ENCODE measurements at regions not wholly inside any gene's neighbourhood (a gene's known extent, or its start where the extent isn't known, plus 50 kb on each side); places are given as distances from the start of the nearest gene placed in this dataset.

DNA sequence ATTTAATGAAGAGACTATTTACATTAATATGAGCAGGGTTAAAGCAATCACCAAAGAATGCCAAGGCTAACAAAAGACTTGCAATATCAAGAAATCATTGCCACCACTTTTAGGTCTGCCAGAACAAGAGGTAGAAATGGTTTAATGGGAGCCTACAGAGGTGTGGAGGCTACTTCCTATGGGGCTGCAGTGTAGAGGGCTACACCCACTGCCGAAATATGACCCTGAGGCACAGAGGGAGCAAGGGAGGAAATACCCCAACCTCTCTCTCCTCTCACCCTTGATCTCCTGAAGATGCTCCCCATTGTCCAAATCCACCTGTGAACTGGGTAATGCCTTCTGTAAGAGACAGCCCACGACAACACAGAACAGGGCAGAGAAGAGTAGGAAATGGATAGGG lies 315.4 kb downstream of the SMAD2 start:
- intact Hi-C loops (cut with micrococcal nuclease; ENCODE audit: unreplicated experiment): no loop called here
- no TSS peak for BruUV-seq (replicated peaks)
- H3K36me3 Mint-ChIP-seq (ENCODE audit: insufficient read depth, unreplicated experiment): no peaks in the 10 kb centered on the region
- DNase-seq: no peak
- TF ChIP-seq CTCF (IDR thresholded peaks at IDR 0.05; ENCODE audit: unreplicated experiment): no peak
- H3K27me3 Mint-ChIP-seq (ENCODE audit: unreplicated experiment): peaks cover 92% of the 10 kb centered on the region
- CTCF ChIA-PET: interaction anchor here (0.5 kb wide), 1 partner anchor 222 kb away, joined by 3 read pairs; no protein-coding TSS in a partner anchor
- H3K9me3 Mint-ChIP-seq (ENCODE audit: low read depth, unreplicated experiment): peaks cover 5% of the 10 kb centered on the region
- H3K4me3 Mint-ChIP-seq (ENCODE audit: low read depth, unreplicated experiment): no peak overlapping the region
- no peaks in the 10 kb centered on the region for H3K4me1 Mint-ChIP-seq (ENCODE audit: low read depth, unreplicated experiment)
- H3K27ac Mint-ChIP-seq (ENCODE audit: unreplicated experiment): no peak overlapping the region

DNA sequence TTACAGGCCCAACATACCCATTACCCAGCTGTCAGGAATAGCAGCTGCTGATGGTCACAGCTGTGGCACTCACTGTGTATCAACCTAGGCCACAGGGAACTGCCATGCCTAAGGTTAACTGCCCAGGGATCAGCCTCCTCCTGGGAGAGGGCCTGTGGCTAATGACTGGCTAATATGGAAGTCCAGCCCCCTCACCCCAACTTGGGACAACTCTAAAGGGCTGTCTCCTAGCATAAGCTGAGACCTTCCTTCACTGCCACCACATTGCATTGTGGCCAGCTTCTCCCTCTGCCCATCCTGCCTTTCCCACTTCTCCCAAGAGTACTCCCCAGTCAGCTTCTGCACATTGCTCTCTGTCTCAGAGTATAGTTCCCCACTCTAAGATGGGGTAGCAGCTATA lies 316.5 kb downstream of the SMAD2 start:
- H3K27ac Mint-ChIP-seq (ENCODE audit: unreplicated experiment): no peak overlapping the region
- H3K9me3 Mint-ChIP-seq (ENCODE audit: low read depth, unreplicated experiment): peaks cover 5% of the 10 kb centered on the region
- H3K36me3 Mint-ChIP-seq (ENCODE audit: insufficient read depth, unreplicated experiment): no peaks in the 10 kb centered on the region
- CTCF ChIA-PET: no interaction called here
- intact Hi-C loops (cut with micrococcal nuclease; ENCODE audit: unreplicated experiment): no loop called here
- no peak overlapping the region for H3K4me3 Mint-ChIP-seq (ENCODE audit: low read depth, unreplicated experiment)
- no peaks in the 10 kb centered on the region for H3K4me1 Mint-ChIP-seq (ENCODE audit: low read depth, unreplicated experiment)
- TF ChIP-seq CTCF (IDR thresholded peaks at IDR 0.05; ENCODE audit: unreplicated experiment): no peak
- peaks cover 83% of the 10 kb centered on the region for H3K27me3 Mint-ChIP-seq (ENCODE audit: unreplicated experiment)
- DNase-seq: no peak
- BruUV-seq (replicated peaks): no TSS peak

DNA sequence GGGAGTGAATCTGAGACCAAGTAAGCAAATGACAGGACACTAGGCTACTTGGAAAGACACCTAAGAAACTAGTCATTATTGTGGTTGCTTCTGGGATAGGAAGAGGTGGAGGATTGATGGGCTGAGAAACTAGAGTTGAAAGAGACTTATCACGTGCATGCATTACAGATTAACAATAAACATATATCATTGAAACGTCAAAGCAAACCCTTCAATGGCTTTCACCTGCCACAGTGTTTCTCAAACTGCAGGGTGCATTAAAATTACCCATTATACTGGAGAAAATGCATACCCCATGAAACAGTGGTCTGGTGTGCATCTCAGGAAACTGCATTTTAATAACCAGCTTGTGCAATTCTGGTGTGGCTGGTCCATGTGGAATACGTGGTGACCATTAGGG lies 318.8 kb downstream of the SMAD2 start:
- peaks cover 8% of the 10 kb centered on the region for H3K9me3 Mint-ChIP-seq (ENCODE audit: low read depth, unreplicated experiment)
- no peak overlapping the region for H3K27ac Mint-ChIP-seq (ENCODE audit: unreplicated experiment)
- no peak overlapping the region for H3K4me3 Mint-ChIP-seq (ENCODE audit: low read depth, unreplicated experiment)
- DNase-seq: no peak
- CTCF ChIA-PET: no interaction called here
- no peaks in the 10 kb centered on the region for H3K4me1 Mint-ChIP-seq (ENCODE audit: low read depth, unreplicated experiment)
- no peaks in the 10 kb centered on the region for H3K36me3 Mint-ChIP-seq (ENCODE audit: insufficient read depth, unreplicated experiment)
- peaks cover 79% of the 10 kb centered on the region for H3K27me3 Mint-ChIP-seq (ENCODE audit: unreplicated experiment)
- intact Hi-C loops (cut with micrococcal nuclease; ENCODE audit: unreplicated experiment): no loop called here
- TF ChIP-seq CTCF (IDR thresholded peaks at IDR 0.05; ENCODE audit: unreplicated experiment): no peak
- no TSS peak for BruUV-seq (replicated peaks)

- CTCF ChIA-PET: interaction anchor here (0.5 kb wide), 1 partner anchor 211 kb away, joined by 3 read pairs; no protein-coding TSS in a partner anchor
- TF ChIP-seq CTCF (IDR thresholded peaks at IDR 0.05; ENCODE audit: unreplicated experiment): no peak
- H3K4me1 Mint-ChIP-seq (ENCODE audit: low read depth, unreplicated experiment): no peaks in the 10 kb centered on the region
- BruUV-seq (replicated peaks): no TSS peak
- no peak for DNase-seq
- no peaks in the 10 kb centered on the region for H3K36me3 Mint-ChIP-seq (ENCODE audit: insufficient read depth, unreplicated experiment)
- no peak overlapping the region for H3K27ac Mint-ChIP-seq (ENCODE audit: unreplicated experiment)
- H3K4me3 Mint-ChIP-seq (ENCODE audit: low read depth, unreplicated experiment): no peak overlapping the region
- H3K9me3 Mint-ChIP-seq (ENCODE audit: low read depth, unreplicated experiment): peaks cover 8% of the 10 kb centered on the region
- peaks cover 81% of the 10 kb centered on the region for H3K27me3 Mint-ChIP-seq (ENCODE audit: unreplicated experiment)
- intact Hi-C loops (cut with micrococcal nuclease; ENCODE audit: unreplicated experiment): no loop called here
Measured at GRCh38 chr18:47606526-47606925, 323.9 kb downstream of the SMAD2 start.

Measured in Calu3 (cell line).